Vagina (tissue), 2 donors: ENCODE measurements at regions not wholly inside any gene's neighbourhood (a gene's known extent, or its start where the extent isn't known, plus 50 kb on each side); places are given as distances from the start of the nearest gene placed in this dataset.

Source experiments
- POLR2A ChIP-seq, 2 donors: fragments of 450-650 bp; IDR thresholded peaks; one replicate each; pipeline ENCODE4 v1.6.1; 2017; ENCODE audit warnings: antibody characterized with exemption in 2 of 2, mild to moderate bottlenecking in 2 of 2, moderate library complexity in 2 of 2
- POLR2AphosphoS5 ChIP-seq, 2 donors: sonication (generic); formaldehyde crosslinking; IDR thresholded peaks; one replicate each; pipeline ENCODE4 v1.9.0; 2017; ENCODE audit warnings: antibody characterized with exemption in 2 of 2, mild to moderate bottlenecking in 2 of 2, low read depth in 1 of 2; ENCODE audit not compliant: insufficient read depth in 1 of 2

DNA sequence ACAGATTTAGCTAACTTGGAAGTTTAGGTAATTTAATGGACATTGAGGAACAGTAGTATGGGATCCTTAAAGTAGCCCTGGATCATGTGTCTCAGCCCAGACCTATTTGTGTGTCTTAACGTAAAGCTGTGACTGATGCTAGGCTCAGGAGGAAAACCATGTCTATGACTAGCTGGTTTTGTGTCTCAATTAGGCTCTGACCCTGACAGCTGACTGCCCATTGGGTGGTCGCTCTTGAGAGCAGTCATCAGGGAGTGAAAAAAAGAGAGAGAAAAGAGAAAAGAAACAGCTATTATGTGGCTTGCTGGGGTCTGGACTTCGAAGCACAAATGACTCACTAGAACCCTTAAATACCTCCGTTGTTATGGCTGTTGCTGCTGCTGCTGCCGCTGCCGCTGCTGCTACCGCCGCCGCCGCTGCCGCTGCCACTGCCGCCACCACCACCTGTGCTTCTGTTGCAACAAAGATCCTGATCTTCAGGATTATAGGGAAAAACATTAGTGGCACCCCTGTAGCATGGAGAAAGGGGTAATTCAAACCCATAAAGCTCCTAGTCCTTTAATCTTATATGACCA lies 70.7 kb downstream of the GSPT2 start:
- TF ChIP-seq POLR2A (IDR thresholded peaks at IDR 0.05): no peak
- no peak for TF ChIP-seq POLR2AphosphoS5 (IDR thresholded peaks at IDR 0.05; ENCODE audit: insufficient read depth in 1 of 2, low read depth in 1 of 2)
